Trophoblast cell (in vitro differentiated cells and primary cell): ENCODE measurements at regions not wholly inside any gene's neighbourhood (a gene's known extent, or its start where the extent isn't known, plus 50 kb on each side); places are given as distances from the start of the nearest gene placed in this dataset.

Experiments
- DNase-seq, 2 donors: peaks; one replicate each; pipeline ENCODE4 v3.0.0-alpha.2; 2016
- H2AFZ ChIP-seq: 2 replicates; pipeline ENCODE4 v1.6.1; 2013; ENCODE audit warnings: low read length, moderate library complexity, mild to moderate bottlenecking; ENCODE audit not compliant: insufficient read depth, poor library complexity
- H2AK5ac ChIP-seq: 2 replicates; pipeline ENCODE4 v1.6.1; 2013; ENCODE audit warnings: mild to moderate bottlenecking, low read length
- H2BK120ac ChIP-seq: 2 replicates; pipeline ENCODE4 v1.6.1; 2013; ENCODE audit warnings: low read length, mild to moderate bottlenecking, moderate library complexity; ENCODE audit not compliant: insufficient read depth, poor library complexity
- H2BK12ac ChIP-seq: 2 replicates; pipeline ENCODE4 v1.6.1; 2013; ENCODE audit warnings: mild to moderate bottlenecking, low read length, moderate library complexity
- H2BK5ac ChIP-seq: 2 replicates; pipeline ENCODE4 v1.6.1; 2013; ENCODE audit warnings: low read length, low read depth, moderate library complexity, mild to moderate bottlenecking; ENCODE audit not compliant: poor library complexity
- H3K14ac ChIP-seq: 2 replicates; pipeline ENCODE4 v1.6.1; 2013; ENCODE audit warnings: mild to moderate bottlenecking, low read length
- H3K18ac ChIP-seq: 2 replicates; pipeline ENCODE4 v1.6.1; 2013; ENCODE audit warnings: mild to moderate bottlenecking, low read length
- H3K23ac ChIP-seq: 2 replicates; pipeline ENCODE4 v1.6.1; 2013; ENCODE audit warnings: low read length
- H3K27ac ChIP-seq: 2 replicates; pipeline ENCODE4 v1.5.1; 2013; ENCODE audit warnings: low read depth, mild to moderate bottlenecking, inconsistent platforms, low read length, moderate library complexity
- H3K27me3 ChIP-seq: 2 replicates; pipeline ENCODE4 v1.6.1; 2013; ENCODE audit warnings: inconsistent platforms, mild to moderate bottlenecking, low read length, moderate library complexity; ENCODE audit not compliant: insufficient read depth
- H3K36me3 ChIP-seq, 2 experiments: 1 replicate in 1 of 2; 2 replicates in 1 of 2; pipeline ENCODE4 v1.6.1; 2013; ENCODE audit warnings: low read length in 2 of 2, mild to moderate bottlenecking in 2 of 2, moderate library complexity in 1 of 2; ENCODE audit not compliant: insufficient read depth in 2 of 2, control insufficient read depth in 1 of 2
- H3K4ac ChIP-seq: 2 replicates; pipeline ENCODE4 v1.6.1; 2013; ENCODE audit warnings: low read depth, mild to moderate bottlenecking, low read length, moderate library complexity
- H3K4me1 ChIP-seq, 2 experiments: 1 replicate in 1 of 2; 2 replicates in 1 of 2; pipeline ENCODE4 v1.6.1; 2013; ENCODE audit warnings: low read length in 2 of 2, mild to moderate bottlenecking in 2 of 2, moderate library complexity in 1 of 2; ENCODE audit not compliant: insufficient read depth in 2 of 2, control insufficient read depth in 1 of 2
- H3K4me2 ChIP-seq: 2 replicates; pipeline ENCODE4 v1.6.1; 2013; ENCODE audit warnings: inconsistent platforms, mild to moderate bottlenecking, low read length, moderate library complexity
- H3K4me3 ChIP-seq: 2 replicates; pipeline ENCODE4 v1.5.1; 2013; ENCODE audit warnings: mild to moderate bottlenecking, low read depth, low read length, inconsistent platforms
- H3K79me1 ChIP-seq: one replicate; pipeline ENCODE4 v1.6.1; 2013; ENCODE audit warnings: low read length
- H3K79me2 ChIP-seq: 2 replicates; pipeline ENCODE4 v1.6.1; 2013; ENCODE audit warnings: low read length, mild to moderate bottlenecking; ENCODE audit not compliant: control insufficient read depth, insufficient read depth, poor library complexity
- H3K9ac ChIP-seq: 2 replicates; pipeline ENCODE4 v1.6.1; 2013; ENCODE audit warnings: mild to moderate bottlenecking, low read length
- H3K9me3 ChIP-seq: 2 replicates; pipeline ENCODE4 v1.6.1; 2013; ENCODE audit warnings: low read depth, mild to moderate bottlenecking, control low read depth, inconsistent platforms, low read length; ENCODE audit not compliant: insufficient read depth
- H4K12ac ChIP-seq: 2 replicates; pipeline ENCODE4 v1.6.1; 2013; ENCODE audit warnings: low read depth, mild to moderate bottlenecking, low read length, moderate library complexity
- H4K8ac ChIP-seq: 2 replicates; pipeline ENCODE4 v1.6.1; 2013; ENCODE audit warnings: low read depth, mild to moderate bottlenecking, low read length, moderate library complexity
- H4K91ac ChIP-seq: one replicate; pipeline ENCODE4 v1.6.1; 2013; ENCODE audit warnings: low read depth, mild to moderate bottlenecking, low read length, moderate library complexity
- whole genome bisulfite sequencing: extraction: QIAGEN DNeasy Blood & Tissue Kit; methylation state at CpG from one replicate; pipeline ENCODE4 v1.1.7; 2013; ENCODE audit warnings: missing lambda C conversion rate; ENCODE audit not compliant: insufficient read length, insufficient coverage; ENCODE audit errors: extremely low coverage; 5-methylcytosine and 5-hydroxymethylcytosine counted together

GRCh38 chr12:107547389-107547788 is 138.2 kb upstream of the PWP1 start:
- H3K79me2 ChIP-seq: no peaks in the 10 kb centered on the region
- no peak overlapping the region for H3K9ac ChIP-seq
- no peaks in the 10 kb centered on the region for H3K27me3 ChIP-seq
- no peaks in the 10 kb centered on the region for H3K79me1 ChIP-seq
- no peak overlapping the region for H2BK120ac ChIP-seq
- H2BK12ac ChIP-seq: no peak overlapping the region
- no peak overlapping the region for H3K27ac ChIP-seq
- H2BK5ac ChIP-seq: no peak overlapping the region
- H3K4ac ChIP-seq: no peak overlapping the region
- H4K12ac ChIP-seq: no peak overlapping the region
- H3K36me3 ChIP-seq: no peaks in the 10 kb centered on the region
- H2AFZ ChIP-seq: no peak overlapping the region
- H3K4me1 ChIP-seq: no peaks in the 10 kb centered on the region
- no peak overlapping the region for H3K4me3 ChIP-seq
- WGBS: no CpG with 5 or more reads among the region's 3 CpGs
- H3K14ac ChIP-seq: no peak overlapping the region
- peaks cover 1% of the 10 kb centered on the region for H3K9me3 ChIP-seq
- no peak for DNase-seq
- H4K91ac ChIP-seq: no peak overlapping the region
- no peak overlapping the region for H3K18ac ChIP-seq
- H2AK5ac ChIP-seq: no peak overlapping the region
- H4K8ac ChIP-seq: no peak overlapping the region
- H3K23ac ChIP-seq: no peak overlapping the region
- no peak overlapping the region for H3K4me2 ChIP-seq

DNA sequence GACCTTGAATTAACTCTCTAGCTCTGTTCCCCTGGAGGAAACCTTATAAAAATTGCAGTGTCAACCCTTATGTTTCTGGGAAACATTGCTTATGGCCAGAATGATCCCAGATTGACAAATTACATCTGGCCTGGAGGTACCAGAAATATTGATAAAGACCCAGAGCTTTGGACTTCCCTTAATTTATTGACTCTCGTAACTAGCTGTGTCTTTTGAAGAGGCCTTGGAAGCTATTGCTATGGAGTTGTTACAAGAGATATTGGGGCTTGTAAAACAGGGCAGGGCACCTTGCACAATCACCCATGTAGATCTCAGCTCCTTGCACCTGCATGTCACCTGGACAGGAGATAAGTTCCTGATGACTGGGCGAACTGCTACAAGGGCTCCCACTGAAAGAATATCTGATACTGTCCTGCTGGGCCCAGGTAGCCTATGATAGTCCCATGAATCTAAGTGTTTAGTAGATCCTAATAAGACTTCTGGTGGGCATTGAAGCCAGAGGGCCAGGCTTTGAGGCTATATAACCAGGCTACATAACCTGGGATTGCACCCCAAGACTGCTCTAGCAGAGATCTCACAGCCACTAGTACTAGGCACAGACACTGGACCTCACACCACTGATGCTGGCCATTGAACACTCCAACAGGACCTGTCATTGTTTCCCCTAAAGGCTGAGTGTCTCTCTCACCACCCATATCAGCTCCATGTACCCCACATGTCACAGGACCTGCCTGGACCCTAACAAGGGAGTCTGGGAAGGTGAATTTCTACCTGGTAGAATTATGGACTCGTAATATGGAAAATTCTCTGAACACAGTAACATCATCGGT is 135.7 kb upstream of the PWP1 start:
- Histone ChIP-seq H3K27ac (no peak overlapping the region), H3K4me1 (no peaks in the 10 kb centered on the region), H3K79me2 (no peaks in the 10 kb centered on the region), H2BK5ac (no peak overlapping the region), H3K4me3 (no peak overlapping the region), H3K4ac (no peak overlapping the region), H3K9ac (no peak overlapping the region), H3K9me3 (no peaks in the 10 kb centered on the region), H2AFZ (no peak overlapping the region), H3K79me1 (no peaks in the 10 kb centered on the region), H2BK12ac (no peak overlapping the region), H3K23ac (no peak overlapping the region), H2BK120ac (no peak overlapping the region), H3K4me2 (no peak overlapping the region), H3K36me3 (no peaks in the 10 kb centered on the region), H4K91ac (no peak overlapping the region), H3K14ac (no peak overlapping the region), H3K18ac (no peak overlapping the region), H4K12ac (no peak overlapping the region), H4K8ac (no peak overlapping the region), H2AK5ac (no peak overlapping the region), H3K27me3 (no peaks in the 10 kb centered on the region)
- WGBS: no CpG with 5 or more reads among the region's 4 CpGs
- DNase-seq: no peak

DNA sequence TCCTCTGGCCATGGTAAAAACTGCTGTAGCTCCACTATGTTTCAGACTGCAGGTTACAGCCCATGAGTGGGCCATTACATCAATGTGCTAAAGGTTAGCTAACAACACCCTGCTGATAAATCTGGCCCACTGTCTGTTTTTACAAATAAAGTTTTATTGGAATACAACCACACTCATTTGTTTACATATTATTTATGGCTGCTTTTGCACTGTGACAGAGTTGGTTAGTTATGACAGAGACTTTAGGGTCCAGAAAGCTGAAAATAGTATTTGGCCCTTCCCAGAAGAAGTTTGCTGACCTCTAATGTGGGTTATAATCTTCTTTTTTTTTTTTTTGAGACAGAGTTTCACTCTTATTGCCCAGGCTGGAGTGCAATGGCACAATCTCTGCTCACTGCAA is 134.2 kb upstream of the PWP1 start:
- H3K4me1 ChIP-seq: no peaks in the 10 kb centered on the region
- H3K9ac ChIP-seq: no peak overlapping the region
- H4K8ac ChIP-seq: no peak overlapping the region
- H3K4ac ChIP-seq: no peak overlapping the region
- H3K27me3 ChIP-seq: no peaks in the 10 kb centered on the region
- no peaks in the 10 kb centered on the region for H3K79me2 ChIP-seq
- no peak overlapping the region for H3K27ac ChIP-seq
- no peak overlapping the region for H3K14ac ChIP-seq
- DNase-seq: no peak
- H3K4me3 ChIP-seq: no peak overlapping the region
- no peaks in the 10 kb centered on the region for H3K9me3 ChIP-seq
- H4K12ac ChIP-seq: no peak overlapping the region
- no peaks in the 10 kb centered on the region for H3K36me3 ChIP-seq
- no peak overlapping the region for H2AK5ac ChIP-seq
- no peak overlapping the region for H2AFZ ChIP-seq
- H3K4me2 ChIP-seq: no peak overlapping the region
- H3K18ac ChIP-seq: no peak overlapping the region
- H4K91ac ChIP-seq: no peak overlapping the region
- no peak overlapping the region for H3K23ac ChIP-seq
- H2BK120ac ChIP-seq: no peak overlapping the region
- H2BK5ac ChIP-seq: no peak overlapping the region
- H2BK12ac ChIP-seq: no peak overlapping the region
- H3K79me1 ChIP-seq: no peaks in the 10 kb centered on the region

DNA sequence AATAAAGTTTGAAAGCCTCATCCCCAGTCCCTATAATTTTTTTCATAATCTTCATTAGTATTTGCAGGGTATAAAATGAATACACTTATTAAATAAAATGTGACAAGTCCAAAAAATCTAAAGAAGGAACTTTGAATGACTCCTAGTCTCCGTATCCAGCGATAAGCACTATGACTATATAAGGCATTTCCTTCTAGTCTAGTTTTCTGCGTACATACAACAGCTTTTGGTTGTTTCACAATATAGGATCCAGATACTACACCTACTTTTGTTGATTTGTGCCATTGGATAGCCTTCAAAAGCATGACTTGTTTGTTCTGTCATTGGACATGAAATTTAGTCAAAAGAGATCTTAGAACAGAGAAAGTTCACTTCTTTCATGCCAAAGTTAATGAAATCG is 133.3 kb upstream of the PWP1 start:
- Histone ChIP-seq H3K36me3 (no peaks in the 10 kb centered on the region), H3K4me1 (no peaks in the 10 kb centered on the region), H2AK5ac (no peak overlapping the region), H3K4ac (no peak overlapping the region), H3K79me2 (no peaks in the 10 kb centered on the region), H4K12ac (no peak overlapping the region), H4K91ac (no peak overlapping the region), H3K9ac (no peak overlapping the region), H3K27me3 (no peaks in the 10 kb centered on the region), H3K23ac (no peak overlapping the region), H3K18ac (no peak overlapping the region), H3K79me1 (no peaks in the 10 kb centered on the region), H2AFZ (no peak overlapping the region), H4K8ac (no peak overlapping the region), H2BK12ac (no peak overlapping the region), H2BK5ac (no peak overlapping the region), H3K27ac (no peak overlapping the region), H3K9me3 (no peaks in the 10 kb centered on the region), H3K14ac (no peak overlapping the region), H3K4me2 (no peak overlapping the region), H2BK120ac (no peak overlapping the region), H3K4me3 (no peak overlapping the region)
- WGBS: no CpG with 5 or more reads among the region's 4 CpGs
- no peak for DNase-seq
